ENCODE measurements at regions not wholly inside any gene's neighbourhood (a gene's known extent, or its start where the extent isn't known, plus 50 kb on each side); places are given as distances from the start of the nearest gene placed in this dataset.
"Not testable (repeated sequence)": the region's sequence is repeated elsewhere in the genome, so short reads cannot be mapped to it uniquely, and the experiment has no call there.

- TF ChIP-seq, protein P1, sequence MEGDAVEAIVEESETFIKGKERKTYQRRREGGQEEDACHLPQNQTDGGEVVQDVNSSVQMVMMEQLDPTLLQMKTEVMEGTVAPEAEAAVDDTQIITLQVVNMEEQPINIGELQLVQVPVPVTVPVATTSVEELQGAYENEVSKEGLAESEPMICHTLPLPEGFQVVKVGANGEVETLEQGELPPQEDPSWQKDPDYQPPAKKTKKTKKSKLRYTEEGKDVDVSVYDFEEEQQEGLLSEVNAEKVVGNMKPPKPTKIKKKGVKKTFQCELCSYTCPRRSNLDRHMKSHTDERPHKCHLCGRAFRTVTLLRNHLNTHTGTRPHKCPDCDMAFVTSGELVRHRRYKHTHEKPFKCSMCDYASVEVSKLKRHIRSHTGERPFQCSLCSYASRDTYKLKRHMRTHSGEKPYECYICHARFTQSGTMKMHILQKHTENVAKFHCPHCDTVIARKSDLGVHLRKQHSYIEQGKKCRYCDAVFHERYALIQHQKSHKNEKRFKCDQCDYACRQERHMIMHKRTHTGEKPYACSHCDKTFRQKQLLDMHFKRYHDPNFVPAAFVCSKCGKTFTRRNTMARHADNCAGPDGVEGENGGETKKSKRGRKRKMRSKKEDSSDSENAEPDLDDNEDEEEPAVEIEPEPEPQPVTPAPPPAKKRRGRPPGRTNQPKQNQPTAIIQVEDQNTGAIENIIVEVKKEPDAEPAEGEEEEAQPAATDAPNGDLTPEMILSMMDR (IDR thresholded peaks at IDR 0.05; ENCODE audit: control extremely low read depth, extremely low read depth, low read depth, missing control alignments): no peak
- CTCF ChIA-PET: interaction anchor here (1.3 to 1.4 kb wide), 2 partner anchors 16 to 24 kb away, joined by 4 read pairs; no protein-coding TSS in a partner anchor
- POLR2A ChIA-PET: interaction anchor here (0.5 kb wide), 1 partner anchor 8 kb away, joined by 6 read pairs; no protein-coding TSS in a partner anchor
- DNase-seq (ENCODE audit: extremely low spot score): no peak
Observed at GRCh38 chr16:50489182-50489581, 59.0 kb upstream of the NKD1 start.

GRCh38 chr16:50487528-50487927 lies 60.7 kb upstream of the NKD1 start:
- POLR2A ChIA-PET: no interaction called here
- CTCF ChIA-PET: interaction anchor here (1.4 to 1.6 kb wide), 2 partner anchors 15 to 318 kb away, joined by 4 read pairs; no protein-coding TSS in a partner anchor
- TF ChIP-seq, protein P1 (IDR thresholded peaks at IDR 0.05; ENCODE audit: control extremely low read depth, extremely low read depth, low read depth, missing control alignments): no peak
- DNase-seq (ENCODE audit: extremely low spot score): no peak

GRCh38 chr16:50486162-50486561 lies 62.0 kb upstream of the NKD1 start:
- DNase-seq (ENCODE audit: extremely low spot score); POLR2A ChIA-PET; CTCF ChIA-PET: not testable (repeated sequence)

GRCh38 chr16:50485232-50485631 lies 63.0 kb upstream of the NKD1 start:
- POLR2A ChIA-PET: no interaction called here
- CTCF ChIA-PET: interaction anchor here (1.5 kb wide), 1 partner anchor 25 kb away, joined by 4 read pairs; no protein-coding TSS in a partner anchor

DNA sequence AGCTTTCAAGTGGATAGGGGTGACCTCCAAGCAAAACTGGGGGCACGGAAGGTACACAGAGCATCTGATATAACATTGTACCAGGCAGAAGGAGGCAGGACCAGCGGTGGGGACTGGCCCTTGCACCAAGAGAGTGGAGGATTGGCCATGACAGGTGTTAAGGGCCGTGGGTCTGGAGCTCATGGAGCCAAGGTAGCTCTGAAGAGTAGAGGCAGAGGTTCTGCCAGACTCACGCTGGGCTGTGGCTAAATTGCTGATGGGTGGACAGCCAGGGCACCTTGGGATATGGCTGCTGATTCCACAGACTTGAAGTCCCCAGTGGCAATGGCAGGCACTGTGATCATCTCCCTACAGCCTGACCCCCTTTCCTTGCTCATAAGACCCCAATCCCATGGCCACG lies 65.9 kb upstream of the NKD1 start:
- ChIA-PET CTCF (interaction anchor here (1.7 kb wide), 1 partner anchor 12 kb away, joined by 4 read pairs; no protein-coding TSS in a partner anchor), POLR2A (no interaction called here)
- TF ChIP-seq, protein P1 (IDR thresholded peaks at IDR 0.05; ENCODE audit: control extremely low read depth, extremely low read depth, low read depth, missing control alignments): no peak
- no peak for DNase-seq (ENCODE audit: extremely low spot score)

More at GRCh38 chr16:50485232-50485631, 63.0 kb upstream of the NKD1 start:
- TF ChIP-seq, protein P1 (IDR thresholded peaks at IDR 0.05; ENCODE audit: control extremely low read depth, extremely low read depth, low read depth, missing control alignments): no peak
- DNase-seq (ENCODE audit: extremely low spot score): no peak

- ChIA-PET POLR2A (no interaction called here), CTCF (no interaction called here)
- no peak for DNase-seq (ENCODE audit: extremely low spot score)
- TF ChIP-seq, protein P1 (IDR thresholded peaks at IDR 0.05; ENCODE audit: control extremely low read depth, extremely low read depth, low read depth, missing control alignments): no peak
Observed at GRCh38 chr16:50480206-50480605, 68.0 kb upstream of the NKD1 start.

DNA sequence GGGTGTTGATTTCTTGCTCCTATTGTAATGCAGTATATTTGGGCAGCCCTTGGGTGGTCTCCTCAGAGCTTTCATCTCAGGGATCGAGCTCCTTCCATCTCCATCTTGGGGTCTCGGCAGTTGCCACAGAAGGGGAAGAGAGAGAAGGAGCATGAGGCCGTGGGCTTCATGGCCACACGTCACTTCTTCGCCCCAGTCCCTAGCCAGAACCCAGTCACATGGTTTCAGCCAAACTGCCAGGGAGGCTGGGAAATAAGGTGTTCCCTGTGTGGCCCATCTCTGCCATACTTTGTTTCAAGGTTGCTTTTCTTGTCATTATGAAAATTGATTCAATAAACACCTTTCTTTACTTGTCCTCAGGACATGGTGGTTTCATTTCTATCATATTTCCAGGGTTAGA lies 68.4 kb upstream of the NKD1 start:
- ChIA-PET POLR2A (no interaction called here), CTCF (no interaction called here)
- TF ChIP-seq, protein P1 (IDR thresholded peaks at IDR 0.05; ENCODE audit: control extremely low read depth, extremely low read depth, low read depth, missing control alignments): no peak
- no peak for DNase-seq (ENCODE audit: extremely low spot score)

Data from GM10248 (cell line).